ENCODE measurements at regions not wholly inside any gene's neighbourhood (a gene's known extent, or its start where the extent isn't known, plus 50 kb on each side); places are given as distances from the start of the nearest gene placed in this dataset.

GRCh38 chr7:47153576-47153975, 428.3 kb downstream of the TNS3 start:
- no peak for TF ChIP-seq CTCF (conservative IDR thresholded peaks at IDR 0.05; ENCODE audit: low read depth, low read length)
- no peak for TF ChIP-seq MXI1 (IDR thresholded peaks at IDR 0.05; ENCODE audit: borderline replicate concordance, low read depth, low read length)
- TF ChIP-seq RFX5 (IDR thresholded peaks at IDR 0.05; ENCODE audit: low read depth, low read length), result no peak
- no peak for TF ChIP-seq MAFK (IDR thresholded peaks at IDR 0.05; ENCODE audit: low read depth, low read length)
- no peak for TF ChIP-seq MAZ (IDR thresholded peaks at IDR 0.05; ENCODE audit: borderline replicate concordance, low read depth, low read length)
- TF ChIP-seq POLR2A (IDR thresholded peaks at IDR 0.05; ENCODE audit: low read depth, low read length), result no peak
- no peak for TF ChIP-seq RCOR1 (IDR thresholded peaks at IDR 0.05; ENCODE audit: insufficient replicate concordance, low read length)
- no peak for TF ChIP-seq USF2 (IDR thresholded peaks at IDR 0.05; ENCODE audit: low read depth, low read length)
- no peak for TF ChIP-seq BHLHE40 (IDR thresholded peaks at IDR 0.05; ENCODE audit: low read depth, low read length)

Data from IMR-90 (cell line).